NCI-H2227 (cell line): ENCODE measurements at regions not wholly inside any gene's neighbourhood (a gene's known extent, or its start where the extent isn't known, plus 50 kb on each side); places are given as distances from the start of the nearest gene placed in this dataset.
"Not testable (repeated sequence)": the region's sequence is repeated elsewhere in the genome, so short reads cannot be mapped to it uniquely, and the experiment has no call there.

Experiments
- DNase-seq: peaks from one replicate; lab custom pipeline; 2025; ENCODE audit not compliant: unreplicated experiment; lab: John Stamatoyannopoulos, UW

- no peak for DNase-seq
Observed at GRCh38 chr2:117341690-117342089, 472.8 kb upstream of the DDX18 start.

- DNase-seq: no peak
Observed at GRCh38 chr2:117342415-117342814, 472.1 kb upstream of the DDX18 start.

GRCh38 chr2:117349687-117350086 is 464.8 kb upstream of the DDX18 start:
- DNase-seq: no peak

DNA sequence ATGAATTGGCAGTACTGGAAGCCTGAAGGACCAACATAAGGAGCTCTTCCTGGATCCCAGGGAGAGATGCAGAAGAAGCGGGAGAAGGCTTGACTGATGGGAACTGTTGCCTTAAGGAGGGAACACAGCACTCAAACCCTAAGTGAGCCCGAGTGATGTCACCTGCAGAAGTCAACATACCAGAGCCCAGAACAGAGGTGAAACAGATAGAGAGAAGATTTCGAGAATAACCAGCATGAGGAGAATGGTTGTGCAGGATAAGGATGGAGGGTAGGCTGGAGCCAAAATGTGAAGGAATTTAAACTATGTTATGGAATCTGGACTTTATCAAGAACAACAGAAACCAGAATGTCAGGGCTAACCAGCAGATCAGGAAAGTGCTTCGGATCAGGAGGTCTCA is 463.1 kb upstream of the DDX18 start:
- no peak for DNase-seq

DNA sequence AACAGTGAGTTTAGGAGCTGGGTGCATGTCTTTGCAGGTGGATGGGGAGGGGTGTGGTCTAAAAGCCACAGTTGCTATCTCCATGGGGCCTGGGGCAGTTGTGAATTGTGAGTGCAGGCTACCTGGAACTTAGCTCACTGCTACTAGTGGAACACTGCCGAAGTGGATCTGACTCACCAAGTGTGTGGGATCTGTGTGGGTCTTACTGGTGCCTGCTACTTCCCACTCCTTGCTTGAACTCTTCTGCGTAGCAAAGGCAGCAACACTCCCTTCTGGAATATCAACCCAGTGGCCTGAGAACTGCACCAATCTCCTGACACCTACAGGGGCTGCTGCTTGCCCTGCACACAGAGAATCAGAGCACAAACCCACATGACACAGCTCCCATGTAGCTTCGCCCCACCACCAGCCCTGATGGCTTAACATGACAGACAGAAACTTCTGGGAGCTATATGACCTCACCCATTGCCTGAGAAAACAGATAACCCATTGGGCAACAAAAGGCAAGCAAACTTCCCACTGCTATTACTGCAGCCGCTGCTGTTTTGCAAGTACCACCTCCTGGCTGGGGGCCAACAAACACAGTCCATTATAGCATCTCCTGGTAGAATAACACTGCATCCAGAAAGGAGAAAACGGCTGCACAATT is 455.1 kb upstream of the DDX18 start:
- peak; percentile 12 for DNase-seq

- DNase-seq: no peak
Observed at GRCh38 chr2:117360586-117360985, 453.9 kb upstream of the DDX18 start.

DNA sequence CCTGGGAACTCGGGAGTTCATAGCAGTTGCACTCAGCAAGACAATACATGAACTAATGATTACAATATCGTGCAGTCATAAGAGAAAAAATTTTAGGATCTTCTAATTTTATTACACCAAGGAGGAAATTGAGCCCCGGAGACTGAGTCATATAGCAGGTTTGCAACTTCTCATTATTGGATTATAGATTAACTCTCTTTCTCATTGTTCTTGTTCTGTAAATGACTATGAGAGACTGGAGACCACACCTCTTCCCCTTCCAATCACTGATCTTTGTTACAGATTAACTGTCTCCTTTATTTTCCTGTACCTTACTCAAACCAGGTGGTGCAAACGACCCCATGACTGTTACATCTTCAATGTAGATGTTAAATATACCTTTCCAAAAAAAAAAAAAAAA is 435.8 kb upstream of the DDX18 start:
- no peak for DNase-seq

- no peak for DNase-seq
Observed at GRCh38 chr2:117379928-117380327, 434.6 kb upstream of the DDX18 start.

GRCh38 chr2:117383997-117384396 is 430.5 kb upstream of the DDX18 start:
- not testable (repeated sequence) for DNase-seq

GRCh38 chr2:117396161-117396560 is 418.3 kb upstream of the DDX18 start:
- DNase-seq: no peak

GRCh38 chr2:117401582-117401981 is 412.9 kb upstream of the DDX18 start:
- DNase-seq: no peak

DNA sequence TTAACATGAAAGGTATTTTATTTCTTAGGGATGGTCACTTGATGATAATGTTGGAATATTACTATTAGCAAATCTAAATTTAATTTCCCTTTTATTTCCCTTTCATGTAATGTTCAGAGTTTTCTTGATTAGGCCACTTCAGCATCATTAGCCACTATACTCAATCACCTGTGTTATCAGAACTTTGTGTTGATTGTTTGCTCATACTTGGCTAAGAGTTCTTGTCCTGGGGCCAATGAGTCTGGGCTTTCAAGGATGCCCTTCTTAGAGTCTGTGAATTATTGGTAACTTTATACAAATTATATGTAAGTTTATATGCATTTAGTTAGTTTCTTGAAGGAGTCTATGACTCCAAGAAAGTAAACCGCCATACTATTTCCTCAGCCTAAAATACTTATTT is 408.0 kb upstream of the DDX18 start:
- DNase-seq: no peak

DNA sequence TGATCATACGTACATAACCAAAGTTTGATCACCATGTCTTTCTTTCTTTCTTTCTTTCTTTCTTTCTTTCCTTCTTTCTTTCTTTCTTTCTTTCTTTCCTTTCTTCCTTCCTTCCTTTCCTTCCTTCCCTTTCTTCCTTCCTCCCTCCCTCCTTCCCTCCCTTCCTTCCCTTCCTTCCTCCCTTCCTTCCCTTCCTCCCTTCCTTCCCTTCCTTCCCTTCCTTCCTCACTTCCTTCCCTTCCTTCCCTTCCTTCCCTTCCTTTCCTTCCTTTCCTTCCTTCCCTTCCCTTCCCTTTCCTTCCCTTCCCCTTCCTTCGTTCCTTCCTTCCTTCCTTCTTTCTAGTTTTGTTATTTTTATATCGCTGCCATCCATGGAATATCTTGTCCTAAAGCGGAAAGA is 406.7 kb upstream of the DDX18 start:
- DNase-seq: no peak

GRCh38 chr2:117409443-117409842 is 405.0 kb upstream of the DDX18 start:
- no peak for DNase-seq

GRCh38 chr2:117411983-117412382 is 402.5 kb upstream of the DDX18 start:
- no peak for DNase-seq

- no peak for DNase-seq
Observed at GRCh38 chr2:117432746-117433145, 381.7 kb upstream of the DDX18 start.

DNA sequence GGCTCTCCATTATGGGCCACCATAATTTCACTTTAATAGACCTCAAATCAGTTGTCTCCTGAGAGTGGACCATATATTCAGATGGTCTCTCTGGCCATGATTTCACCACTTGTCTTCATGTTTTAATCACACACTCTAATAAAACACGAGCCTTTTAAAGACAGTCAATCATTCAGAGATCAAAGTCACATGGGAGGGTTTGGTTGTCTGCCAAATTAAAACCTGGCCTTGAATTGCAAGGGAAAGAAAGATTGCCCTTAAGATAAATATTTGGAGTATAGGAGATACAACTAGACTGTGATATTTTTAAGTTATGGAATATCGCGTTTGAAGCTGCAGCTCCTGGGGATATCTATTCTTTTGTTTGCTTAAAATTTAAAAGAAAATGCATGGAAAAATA is 377.8 kb upstream of the DDX18 start:
- DNase-seq: no peak

DNA sequence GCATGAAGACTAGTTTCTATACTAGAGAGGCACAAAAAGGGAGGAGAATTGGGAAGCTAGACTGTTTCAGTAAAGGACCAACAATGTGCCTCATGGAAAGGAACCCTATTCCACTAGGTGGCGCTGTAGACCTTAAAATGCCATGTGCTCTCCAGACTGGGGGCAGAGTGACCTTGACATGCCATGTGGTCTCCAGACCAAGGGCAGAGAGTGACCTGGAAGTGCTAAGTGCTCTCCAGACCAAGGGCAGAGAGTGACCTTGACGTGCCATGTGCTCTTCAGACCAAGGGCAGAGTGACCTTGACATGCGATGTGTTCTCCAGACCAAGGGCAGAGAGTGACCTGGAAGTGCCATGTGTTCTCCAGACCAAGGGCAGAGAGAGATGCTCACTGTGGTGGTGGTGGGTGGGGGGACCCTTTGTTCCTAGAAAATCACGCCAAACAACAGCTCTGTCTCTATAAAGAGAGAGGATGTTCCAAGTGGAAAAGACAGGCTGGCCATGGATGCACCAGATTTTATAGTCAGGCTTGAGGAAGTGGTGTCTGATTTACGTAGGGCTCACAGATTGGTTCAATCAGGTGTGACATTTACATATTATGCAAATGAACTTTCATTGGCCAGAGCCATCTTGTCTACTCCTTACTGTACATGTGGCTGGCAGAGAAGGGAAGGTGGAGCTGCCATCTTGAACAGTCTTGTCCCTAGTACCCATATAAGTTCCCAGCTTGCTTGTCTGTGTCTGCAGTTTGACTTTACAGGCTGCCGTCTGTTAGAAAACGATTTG is 344.0 kb upstream of the DDX18 start:
- DNase-seq: peak; percentile 83

- no peak for DNase-seq
Observed at GRCh38 chr2:117481608-117482007, 332.9 kb upstream of the DDX18 start.

GRCh38 chr2:117485588-117485987 is 328.9 kb upstream of the DDX18 start:
- no peak for DNase-seq

GRCh38 chr2:117486081-117486480 is 328.4 kb upstream of the DDX18 start:
- DNase-seq: no peak

- no peak for DNase-seq
Observed at GRCh38 chr2:117492209-117492851, 322.2 kb upstream of the DDX18 start.
